ENCODE measurements at regions not wholly inside any gene's neighbourhood (a gene's known extent, or its start where the extent isn't known, plus 50 kb on each side); places are given as distances from the start of the nearest gene placed in this dataset.

DNA sequence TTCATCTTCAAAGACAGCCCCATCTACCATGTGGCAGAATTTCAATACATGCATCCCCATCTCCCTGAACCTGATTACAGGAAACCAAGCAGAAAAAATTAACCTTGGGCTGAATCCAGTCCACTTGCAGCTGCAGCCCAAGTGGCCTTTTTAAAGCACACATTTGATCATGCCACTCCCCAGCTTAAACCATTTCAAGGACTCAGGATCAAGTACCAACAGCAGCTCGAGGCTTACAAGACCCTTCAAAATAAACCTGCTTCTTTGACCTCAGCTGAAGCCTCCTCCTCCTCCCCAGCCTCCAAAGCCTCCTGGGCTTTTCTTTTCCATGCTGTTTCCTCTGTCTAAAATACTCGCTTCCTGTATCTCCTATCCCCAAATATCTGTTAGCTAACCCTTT, 50.7 kb upstream of the KIT start:
- H3K4me3 ChIP-seq (ENCODE audit: low read length) = no peak overlapping the region
- TF ChIP-seq, protein P1, sequence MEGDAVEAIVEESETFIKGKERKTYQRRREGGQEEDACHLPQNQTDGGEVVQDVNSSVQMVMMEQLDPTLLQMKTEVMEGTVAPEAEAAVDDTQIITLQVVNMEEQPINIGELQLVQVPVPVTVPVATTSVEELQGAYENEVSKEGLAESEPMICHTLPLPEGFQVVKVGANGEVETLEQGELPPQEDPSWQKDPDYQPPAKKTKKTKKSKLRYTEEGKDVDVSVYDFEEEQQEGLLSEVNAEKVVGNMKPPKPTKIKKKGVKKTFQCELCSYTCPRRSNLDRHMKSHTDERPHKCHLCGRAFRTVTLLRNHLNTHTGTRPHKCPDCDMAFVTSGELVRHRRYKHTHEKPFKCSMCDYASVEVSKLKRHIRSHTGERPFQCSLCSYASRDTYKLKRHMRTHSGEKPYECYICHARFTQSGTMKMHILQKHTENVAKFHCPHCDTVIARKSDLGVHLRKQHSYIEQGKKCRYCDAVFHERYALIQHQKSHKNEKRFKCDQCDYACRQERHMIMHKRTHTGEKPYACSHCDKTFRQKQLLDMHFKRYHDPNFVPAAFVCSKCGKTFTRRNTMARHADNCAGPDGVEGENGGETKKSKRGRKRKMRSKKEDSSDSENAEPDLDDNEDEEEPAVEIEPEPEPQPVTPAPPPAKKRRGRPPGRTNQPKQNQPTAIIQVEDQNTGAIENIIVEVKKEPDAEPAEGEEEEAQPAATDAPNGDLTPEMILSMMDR (conservative IDR thresholded peaks at IDR 0.05; ENCODE audit: low read depth, low read length) = no peak
- DNase-seq (ENCODE audit: low read depth) = no peak

DNA sequence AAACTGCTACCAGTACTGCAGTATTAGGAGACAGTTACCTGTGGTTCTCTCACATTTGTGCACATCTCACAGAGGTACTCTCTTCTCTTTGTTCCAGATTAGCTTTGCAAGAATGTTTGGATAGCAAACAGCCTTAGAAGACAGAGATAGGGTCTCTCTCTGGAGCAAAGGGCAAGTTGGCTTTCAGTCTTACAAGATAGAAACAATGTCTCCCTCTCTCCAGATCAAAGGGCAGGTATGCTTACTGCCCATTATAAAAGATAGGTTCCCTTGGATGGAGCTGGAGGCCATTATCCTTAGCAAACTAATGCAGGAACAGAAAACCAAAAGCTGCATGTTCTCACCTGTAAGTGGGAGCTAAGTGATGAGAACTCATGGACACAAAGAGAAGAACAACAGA, 50.2 kb upstream of the KIT start:
- no peak overlapping the region for H3K4me3 ChIP-seq (ENCODE audit: low read length)
- DNase-seq (ENCODE audit: low read depth) = no peak
- TF ChIP-seq, protein P1 (conservative IDR thresholded peaks at IDR 0.05; ENCODE audit: low read depth, low read length) = no peak

Data from retinal pigment epithelial cell (primary cell).